Amygdala (tissue), 56 donors: ENCODE measurements at regions not wholly inside any gene's neighbourhood (a gene's known extent, or its start where the extent isn't known, plus 50 kb on each side); places are given as distances from the start of the nearest gene placed in this dataset.

Source experiments
- DNase-seq, 56 donors: peaks; one replicate each; lab custom pipeline; 2025; lab: John Stamatoyannopoulos, UW

DNA sequence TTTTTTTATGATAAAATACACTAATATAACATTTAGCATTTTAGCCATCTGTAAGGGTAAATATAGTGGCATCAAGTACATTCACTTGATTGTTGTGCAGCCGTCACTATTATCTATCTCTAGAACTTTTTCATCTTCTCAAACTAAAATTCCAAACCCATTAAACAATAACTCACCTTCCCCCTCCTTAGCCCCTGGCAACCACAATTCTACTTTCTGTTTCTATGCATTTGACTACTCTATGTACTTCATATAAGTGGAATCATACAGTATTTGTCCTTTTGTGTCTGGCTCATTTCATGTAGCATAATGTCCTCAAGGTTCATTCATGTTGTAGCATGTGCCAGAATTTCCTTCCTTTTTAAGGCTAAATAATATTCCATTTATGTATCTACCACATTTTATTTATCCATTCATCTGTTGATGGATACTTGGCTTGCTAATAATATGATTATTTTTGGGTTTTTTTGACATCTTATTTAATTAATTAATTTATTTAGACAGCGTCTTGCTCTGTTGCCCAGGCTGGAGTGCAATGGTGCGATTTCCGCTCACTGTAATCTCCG is 69.6 kb upstream of the MACF1 start:
- DNase-seq: no peak

DNA sequence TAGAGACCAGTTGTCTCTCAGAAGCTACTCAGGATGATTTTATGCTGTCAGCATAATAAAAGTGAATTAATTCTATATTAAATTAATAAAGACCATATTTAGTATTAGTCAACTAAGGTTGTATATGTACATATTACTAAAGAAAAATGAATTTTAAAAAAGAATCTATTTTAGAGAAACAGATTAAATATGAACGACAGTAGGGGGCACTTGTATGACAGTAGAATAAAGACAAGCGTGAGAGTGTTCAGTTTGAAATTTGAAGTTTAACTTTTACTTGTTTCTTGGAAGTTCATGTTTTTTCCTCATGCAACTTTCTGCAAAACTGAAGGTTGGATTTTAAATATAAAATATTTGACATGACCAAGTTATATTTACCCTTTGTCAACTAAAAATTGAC is 67.9 kb upstream of the MACF1 start:
- no peak for DNase-seq

DNA sequence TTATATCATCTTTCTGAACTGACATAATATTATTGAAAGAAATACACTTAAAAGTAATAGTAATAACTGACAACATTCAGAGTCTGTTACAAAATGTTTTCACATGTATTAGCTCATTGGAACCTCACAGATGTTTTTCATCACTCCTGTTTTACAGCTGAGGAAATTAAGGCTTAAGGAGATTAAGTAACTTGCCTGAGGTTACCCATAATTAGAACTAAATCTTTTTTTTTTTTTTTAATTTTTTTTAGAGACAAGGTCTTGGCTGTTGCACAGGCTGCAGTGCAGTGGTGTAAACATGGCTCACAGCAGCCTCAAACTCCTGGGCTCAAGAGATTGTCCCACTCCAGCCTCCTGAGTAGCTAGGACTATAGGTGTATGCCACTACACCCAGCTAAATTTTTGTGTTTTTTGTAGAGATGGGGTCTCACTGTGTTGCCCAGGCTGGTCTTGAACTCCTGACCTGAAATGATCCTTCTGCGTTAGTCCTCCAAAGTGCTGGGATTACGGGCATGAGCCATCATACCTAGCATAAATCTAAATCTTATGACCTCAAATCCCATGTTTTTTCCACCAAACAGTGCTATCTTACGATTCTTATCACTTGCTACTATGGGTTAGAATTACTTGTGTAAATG is 64.7 kb upstream of the MACF1 start:
- DNase-seq: no peak

DNA sequence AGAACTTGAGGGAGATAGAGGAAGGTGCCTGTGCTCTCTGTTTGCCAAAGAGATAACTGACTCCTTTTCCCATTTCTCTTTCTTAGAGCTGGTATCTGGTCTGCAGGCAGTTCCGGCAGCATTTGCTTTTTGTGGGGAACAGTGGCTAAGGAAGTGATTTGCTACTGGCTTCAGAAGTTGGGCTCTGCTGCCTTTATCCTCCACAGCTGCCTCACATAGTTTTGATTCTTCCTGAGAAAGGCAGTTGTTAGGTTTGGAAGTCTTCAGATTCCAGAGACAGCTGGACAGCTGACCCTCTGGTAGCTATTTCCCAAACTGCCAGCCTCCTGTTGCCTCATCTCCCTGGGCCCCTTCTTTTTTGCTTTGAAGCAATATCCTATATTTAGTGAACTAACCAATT is 62.6 kb upstream of the MACF1 start:
- DNase-seq: no peak

DNA sequence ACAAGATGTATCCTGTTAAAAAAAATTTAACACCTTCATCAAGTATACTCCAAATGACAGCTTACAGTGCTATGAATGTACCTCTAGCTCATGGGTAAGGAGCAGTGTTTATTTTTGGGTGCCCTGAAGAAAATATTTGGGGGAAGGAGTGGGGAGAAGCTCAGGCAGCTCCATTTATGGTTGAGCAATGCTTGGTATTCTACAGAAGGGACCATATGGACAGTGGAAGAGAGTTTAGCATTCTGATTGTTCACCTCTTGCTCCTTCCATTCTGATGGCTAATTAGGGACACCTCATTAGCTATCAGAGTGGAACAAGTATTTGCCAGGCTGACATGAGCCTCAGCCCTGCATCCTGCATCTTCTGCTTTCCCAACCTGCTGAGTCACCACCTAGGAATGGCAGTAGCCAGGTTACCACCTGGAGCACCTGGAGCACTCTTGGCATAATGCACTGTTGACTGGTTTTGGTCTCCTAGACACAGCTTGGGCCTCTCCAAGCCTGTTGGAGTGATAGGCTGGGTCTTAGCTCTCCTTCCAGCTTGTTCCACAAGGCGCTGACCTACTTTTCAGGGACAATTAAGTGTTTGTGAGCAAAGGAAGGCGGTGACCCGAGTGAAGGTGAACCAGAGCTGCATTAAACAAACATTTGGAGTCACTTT is 62.0 kb upstream of the MACF1 start:
- DNase-seq: peak in 18 of 56 donors; percentile 7 to 73 (median 26)

DNA sequence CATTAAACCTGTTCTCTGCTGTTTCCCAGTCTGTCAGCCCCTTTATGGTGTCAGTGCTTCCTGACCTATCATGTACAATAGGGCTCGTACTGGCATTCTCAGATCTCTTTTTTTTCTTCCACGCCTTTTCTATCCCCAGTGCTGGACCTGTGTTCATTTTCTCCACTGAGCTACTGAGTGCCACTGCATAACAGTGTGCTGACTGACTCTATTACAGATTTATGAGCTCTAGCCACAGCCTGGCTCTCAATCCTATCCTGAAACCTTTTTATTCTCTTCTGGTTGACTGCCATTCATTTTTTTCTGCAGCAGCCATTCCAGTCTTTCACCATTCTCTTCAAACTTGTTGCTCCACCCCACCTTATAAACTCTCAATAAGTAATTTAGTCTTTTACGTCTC is 59.6 kb upstream of the MACF1 start:
- no peak for DNase-seq

DNA sequence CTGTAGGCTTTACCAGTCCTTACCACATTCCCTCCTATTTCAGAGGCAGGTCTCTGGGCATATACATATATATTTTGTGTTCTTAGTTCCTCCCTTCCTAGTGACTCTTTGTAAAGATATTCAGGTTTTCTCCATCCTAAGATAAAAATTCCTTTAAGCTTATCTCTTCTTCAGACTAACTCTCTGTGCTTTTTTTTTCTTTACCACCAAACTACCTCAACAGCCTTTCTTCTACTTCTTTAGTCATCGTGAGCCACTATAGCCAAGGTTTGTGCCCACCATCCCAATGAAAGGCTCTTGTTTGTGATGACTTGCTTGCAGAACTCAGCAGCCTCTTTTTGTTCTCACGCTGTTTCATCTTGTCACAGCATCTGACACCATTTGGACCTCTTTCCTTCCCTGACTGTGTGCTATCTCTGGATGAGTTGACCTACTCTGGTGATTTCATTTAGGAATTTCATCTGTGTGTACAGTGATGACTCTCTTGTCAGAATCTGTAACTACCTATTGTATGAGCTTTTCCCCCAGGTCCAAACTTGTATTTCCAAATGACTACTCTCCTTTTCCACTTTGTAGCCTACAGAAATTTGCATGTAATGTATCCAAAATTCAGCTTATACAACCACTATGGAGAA is 59.0 kb upstream of the MACF1 start:
- DNase-seq: no peak

DNA sequence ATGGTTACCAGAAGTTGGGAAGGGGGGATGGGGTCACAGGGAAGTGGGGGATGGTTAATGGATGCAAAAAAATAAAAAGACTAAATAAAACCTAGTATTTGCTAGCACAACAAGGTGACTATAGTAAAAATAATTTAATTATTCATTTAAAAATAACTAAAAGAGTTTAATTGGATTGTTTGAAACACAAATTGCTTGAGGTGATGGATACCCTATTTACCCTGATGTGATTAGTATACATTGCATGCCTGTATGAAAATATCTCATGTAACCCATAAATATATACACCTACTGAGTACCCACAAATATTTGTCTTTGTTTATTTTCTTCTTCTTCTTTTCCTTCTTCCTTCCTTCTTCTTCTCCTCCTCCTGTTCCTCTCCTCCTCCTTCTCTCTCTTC is 57.8 kb upstream of the MACF1 start:
- no peak for DNase-seq

DNA sequence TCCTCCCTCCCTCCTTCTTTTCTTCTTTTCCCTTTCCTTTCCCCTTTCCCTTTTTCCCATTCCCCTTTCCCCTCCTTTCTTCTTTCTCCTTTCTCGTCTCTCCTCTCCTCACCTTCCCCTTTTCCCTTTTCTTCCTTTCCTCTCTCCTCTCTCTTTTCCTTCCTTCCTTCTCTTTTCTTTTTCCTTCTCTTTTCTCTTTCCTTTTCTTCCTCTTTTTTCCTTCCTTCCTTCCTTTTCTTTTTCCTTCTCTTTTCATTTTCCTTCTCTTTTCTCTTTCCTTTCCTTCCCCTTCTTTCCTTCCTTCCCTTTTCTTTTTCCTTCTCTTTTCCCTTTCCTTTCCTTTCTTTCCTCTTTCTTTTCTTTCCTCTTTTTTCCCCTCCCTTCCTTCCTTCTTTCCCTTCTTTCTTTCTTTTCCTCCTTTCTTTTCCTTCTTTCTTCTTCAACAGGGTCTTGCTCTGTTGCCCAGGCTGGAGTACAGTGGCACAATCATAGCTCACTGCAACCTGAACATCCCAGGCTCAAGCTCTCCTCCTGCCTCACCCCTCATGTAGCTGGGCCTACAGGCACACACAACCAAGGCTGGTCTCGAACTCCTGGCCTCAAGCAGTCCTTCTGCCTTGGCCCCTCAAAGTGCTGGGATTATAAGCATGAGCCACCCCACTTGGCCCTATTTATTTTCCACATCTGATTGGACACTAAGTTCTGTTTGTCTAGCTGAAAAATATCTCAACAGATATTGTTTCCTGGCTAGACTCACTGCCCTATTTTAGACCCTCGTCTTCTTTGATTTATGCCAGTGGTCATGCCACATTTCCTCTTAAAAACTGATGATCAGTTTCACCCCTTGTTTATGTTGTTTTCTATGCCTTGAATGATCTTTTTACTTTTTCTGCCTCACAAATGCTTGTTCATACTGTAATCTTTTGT is 57.1 kb upstream of the MACF1 start:
- DNase-seq: no peak

DNA sequence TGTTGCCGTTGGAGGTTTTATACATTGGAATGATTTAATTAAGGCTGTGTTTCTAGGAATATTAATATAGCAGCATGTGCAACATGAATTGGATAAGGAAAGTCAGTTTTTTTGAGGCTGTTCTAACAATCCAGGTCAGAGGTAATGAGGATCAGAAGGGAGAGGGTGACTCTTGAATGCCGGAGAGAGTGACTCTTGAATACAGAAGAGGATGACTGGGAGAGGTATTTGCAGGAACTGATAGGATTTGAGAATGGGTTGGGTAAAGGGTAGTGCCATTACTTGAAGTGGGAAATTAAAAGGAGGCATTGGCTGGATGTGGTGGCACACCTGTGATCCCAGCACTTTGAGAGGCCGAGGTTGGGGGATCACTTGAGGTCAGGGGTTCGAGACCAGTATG is 55.6 kb upstream of the MACF1 start:
- DNase-seq: no peak

DNA sequence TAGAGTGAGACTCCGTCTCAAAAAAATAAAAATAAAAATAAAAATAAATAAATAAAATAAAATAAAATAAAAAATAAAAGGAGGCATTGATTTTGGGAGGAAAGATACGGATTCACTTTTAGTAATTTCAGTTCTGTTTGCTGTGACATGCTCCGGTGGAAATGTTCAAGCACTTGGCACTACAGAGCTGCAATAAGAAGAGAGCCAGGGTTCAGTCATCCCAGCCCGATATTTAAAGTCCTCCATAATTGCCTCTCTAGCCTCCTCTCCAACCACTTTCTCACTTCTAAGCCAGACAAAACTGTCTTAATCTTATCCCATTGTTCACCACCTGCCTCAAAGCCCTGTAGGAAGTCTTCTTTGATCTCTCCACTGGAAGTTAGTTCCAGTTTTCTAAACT is 55.0 kb upstream of the MACF1 start:
- DNase-seq: no peak

DNA sequence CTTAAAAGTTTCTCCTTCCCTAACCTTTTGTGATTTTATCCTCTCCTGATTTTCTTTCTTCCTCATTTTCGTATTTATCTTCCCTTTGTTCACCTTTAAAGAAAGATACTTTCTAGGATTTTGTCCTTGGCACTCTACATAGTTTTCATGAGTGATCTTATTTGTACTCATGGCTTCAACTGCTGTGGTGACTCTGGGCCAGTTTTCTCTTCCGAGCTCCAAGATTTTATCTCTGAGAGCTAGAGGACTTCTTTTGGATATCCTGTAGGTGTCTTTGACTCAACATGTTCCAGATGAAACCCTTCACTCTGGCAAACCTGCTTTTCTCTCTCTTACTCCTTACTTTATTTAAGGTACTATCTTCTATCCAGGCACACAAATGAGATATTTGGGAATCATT is 53.7 kb upstream of the MACF1 start:
- no peak for DNase-seq

DNA sequence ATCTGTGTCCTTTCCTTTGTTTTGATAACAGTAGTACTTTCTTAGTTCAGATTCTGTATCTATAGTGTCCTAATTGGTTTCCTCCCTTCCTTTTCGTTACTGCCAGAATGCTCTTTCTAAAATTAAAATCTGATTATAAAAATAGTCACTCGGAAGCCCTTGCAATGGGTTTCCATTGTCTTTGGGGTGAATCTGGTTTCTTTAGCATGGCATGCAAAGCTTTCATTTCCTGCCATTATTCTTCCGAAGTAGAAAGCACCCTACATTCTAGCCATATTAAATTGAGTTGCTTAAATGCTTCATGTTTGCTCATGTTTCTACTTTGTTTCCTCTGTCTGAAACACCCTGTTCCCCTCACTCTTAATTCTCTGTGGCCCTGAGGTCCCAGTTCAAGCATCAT is 53.2 kb upstream of the MACF1 start:
- no peak for DNase-seq

DNA sequence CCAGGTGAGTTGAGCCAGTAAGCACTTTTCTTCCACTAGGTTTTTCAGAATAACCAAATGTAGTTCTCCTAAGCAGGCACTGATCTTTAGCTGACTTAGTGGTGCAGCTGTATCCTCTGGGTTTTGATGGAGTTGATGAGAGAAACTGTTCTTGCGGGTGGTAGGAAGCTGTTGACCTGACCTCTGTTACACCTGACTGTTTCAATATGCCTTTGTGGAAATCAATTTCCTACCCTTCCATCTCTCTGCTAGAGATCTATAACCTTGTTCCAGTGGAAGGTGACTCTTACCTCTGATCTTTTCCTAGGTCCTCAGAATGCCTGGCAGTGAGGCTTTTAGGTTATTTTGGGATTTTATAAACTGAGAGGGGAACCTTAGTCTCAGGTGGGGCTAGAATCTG is 51.6 kb upstream of the MACF1 start:
- no peak for DNase-seq

DNA sequence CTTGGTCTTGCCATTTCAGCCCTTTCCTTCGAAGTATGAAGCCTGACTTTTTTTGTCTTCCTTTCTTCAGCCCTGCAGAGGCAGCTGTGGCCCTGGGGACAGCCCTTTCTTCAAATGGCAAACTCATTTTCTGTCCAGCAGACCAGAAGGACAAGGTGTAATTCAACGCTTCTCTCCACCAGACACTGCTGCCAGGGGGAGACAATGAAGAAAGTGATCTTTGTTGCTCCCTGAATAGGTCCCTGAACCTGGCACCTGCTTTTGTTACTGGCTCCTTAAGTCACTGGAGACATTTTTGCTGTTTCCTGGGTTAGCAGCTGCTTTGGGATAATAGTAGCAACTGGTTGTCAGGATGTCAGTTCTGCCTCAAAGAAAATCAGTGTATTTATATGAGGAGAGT is 50.8 kb upstream of the MACF1 start:
- DNase-seq: no peak

DNA sequence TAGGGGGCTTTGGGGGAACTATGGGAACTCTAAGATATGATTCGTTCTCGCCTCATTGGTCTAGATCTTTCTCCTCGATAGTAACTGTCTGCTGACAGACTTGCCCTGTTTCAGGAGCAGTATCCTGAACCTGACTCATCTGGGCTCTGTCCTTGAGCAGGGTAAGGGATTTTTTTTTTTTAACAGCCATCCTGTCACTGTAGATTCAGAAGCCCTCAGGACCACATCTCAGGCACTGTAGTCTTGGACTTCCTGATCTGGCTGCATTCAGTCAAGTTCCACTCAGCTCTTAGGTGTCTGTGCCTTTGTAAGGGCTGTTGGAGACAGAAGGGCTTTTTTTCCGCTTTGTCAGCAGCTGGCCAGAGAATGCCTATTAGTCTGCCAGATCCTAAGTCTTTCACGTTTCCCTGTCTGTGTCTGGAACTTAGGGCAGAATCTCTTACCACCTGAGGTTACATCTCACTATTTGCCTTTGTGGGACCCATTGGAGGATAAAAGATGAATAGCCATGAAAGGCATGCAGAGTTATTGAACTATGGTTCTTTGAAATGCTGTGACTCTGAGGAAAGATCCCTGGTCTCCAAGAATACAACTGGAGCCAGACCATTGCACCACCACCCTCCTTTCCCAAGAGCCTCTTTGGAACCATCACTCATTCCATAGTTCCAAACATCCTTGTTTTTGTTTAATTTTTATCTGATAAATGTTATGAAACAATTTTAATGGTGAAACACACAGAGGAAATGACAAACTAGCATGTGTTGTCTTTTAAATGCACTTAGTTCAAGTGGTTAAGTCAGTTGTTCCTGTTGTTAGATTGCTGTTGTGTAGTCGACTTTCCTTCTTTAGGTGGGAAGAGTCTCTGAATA is 49.7 kb upstream of the MACF1 start:
- peak in 4 of 56 donors; percentile 4 to 15 (median 10) for DNase-seq
